22Rv1 (cell line): ENCODE measurements at regions not wholly inside any gene's neighbourhood (a gene's known extent, or its start where the extent isn't known, plus 50 kb on each side); places are given as distances from the start of the nearest gene placed in this dataset.

Source experiments
- H3K27ac ChIP-seq: fragments of 450-650 bp; 2 replicates; pipeline ENCODE4 v1.5.1; 2017
- CTCF ChIP-seq: fragments of 450-650 bp; IDR thresholded peaks from 2 replicates; pipeline ENCODE4 v1.5.1; 2017; ENCODE audit warnings: mild to moderate bottlenecking
- ZFX ChIP-seq: fragments of 450-650 bp; IDR thresholded peaks from 2 replicates; pipeline ENCODE4 v1.6.1; 2017; ENCODE audit warnings: antibody characterized with exemption, borderline replicate concordance

GRCh38 chrX:142068365-142068764 lies 136.7 kb downstream of the MAGEC2 start:
- no peak for TF ChIP-seq ZFX
- TF ChIP-seq CTCF, result no peak
- no peak overlapping the region for H3K27ac ChIP-seq

DNA sequence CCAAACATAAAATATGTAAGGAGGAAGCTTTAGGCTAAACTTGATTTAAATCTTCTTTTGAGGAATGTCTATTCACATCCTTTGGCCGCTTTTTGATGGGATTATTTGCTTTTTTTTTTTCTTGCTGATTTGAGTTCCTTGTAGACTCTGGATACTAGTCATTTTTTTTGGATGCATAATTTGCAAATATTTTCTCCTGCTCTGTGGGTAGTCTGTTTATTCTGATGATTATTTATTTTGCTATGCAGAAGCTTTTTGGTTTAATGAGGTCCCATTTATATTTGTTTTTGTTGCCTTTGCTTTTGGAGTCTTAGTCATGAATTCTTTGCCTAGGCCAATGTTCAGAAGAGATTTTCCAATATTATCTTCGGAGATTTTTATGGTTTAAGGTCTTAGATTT lies 144.9 kb downstream of the MAGEC2 start:
- H3K27ac ChIP-seq, result no peak overlapping the region
- TF ChIP-seq CTCF (no peak), ZFX (no peak)

- no peak for TF ChIP-seq ZFX
- no peak for TF ChIP-seq CTCF
- no peak overlapping the region for H3K27ac ChIP-seq
Observed at GRCh38 chrX:142054094-142054493, 150.4 kb downstream of the MAGEC1 start.

DNA sequence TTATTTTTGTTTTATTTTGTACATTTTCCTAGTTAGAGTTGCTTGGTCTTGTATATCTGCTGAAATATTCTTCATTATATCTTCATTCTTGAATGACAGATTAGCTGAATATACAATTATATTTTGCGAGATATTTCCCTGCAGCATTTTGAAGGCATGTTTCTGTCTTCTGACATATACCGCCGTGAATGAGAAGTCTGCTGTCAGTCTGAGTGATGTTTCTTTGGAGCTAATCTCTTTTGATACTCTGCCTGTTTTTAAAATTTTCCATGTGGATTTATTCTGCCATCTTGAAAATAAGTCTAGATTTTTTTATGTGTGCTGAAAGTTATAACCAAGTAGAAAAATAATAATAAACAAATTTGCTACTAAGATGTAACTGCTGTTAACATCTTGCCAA lies 148.5 kb downstream of the MAGEC1 start:
- H3K27ac ChIP-seq, result no peak overlapping the region
- TF ChIP-seq ZFX (no peak), CTCF (no peak)

DNA sequence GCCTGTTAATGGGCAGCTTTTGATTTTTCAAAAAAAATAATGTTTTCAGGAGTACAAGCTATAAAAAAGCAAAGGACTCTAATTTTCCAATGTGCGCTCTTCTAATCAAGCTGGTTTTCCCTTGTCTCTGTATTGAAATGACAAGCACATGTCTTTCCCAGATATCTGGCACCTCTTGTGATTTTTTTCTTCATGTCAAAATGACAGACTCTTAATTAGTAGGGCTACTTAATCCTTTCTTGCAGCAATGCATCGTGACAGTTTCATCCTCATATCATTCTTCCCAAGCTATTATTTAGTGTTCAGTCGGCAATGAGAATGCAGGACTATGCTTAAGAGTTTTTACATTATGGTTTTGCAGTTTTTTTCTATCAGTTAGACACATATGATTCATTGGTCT lies 139.5 kb downstream of the MAGEC1 start:
- no peak overlapping the region for H3K27ac ChIP-seq
- TF ChIP-seq CTCF (no peak), ZFX (no peak)

DNA sequence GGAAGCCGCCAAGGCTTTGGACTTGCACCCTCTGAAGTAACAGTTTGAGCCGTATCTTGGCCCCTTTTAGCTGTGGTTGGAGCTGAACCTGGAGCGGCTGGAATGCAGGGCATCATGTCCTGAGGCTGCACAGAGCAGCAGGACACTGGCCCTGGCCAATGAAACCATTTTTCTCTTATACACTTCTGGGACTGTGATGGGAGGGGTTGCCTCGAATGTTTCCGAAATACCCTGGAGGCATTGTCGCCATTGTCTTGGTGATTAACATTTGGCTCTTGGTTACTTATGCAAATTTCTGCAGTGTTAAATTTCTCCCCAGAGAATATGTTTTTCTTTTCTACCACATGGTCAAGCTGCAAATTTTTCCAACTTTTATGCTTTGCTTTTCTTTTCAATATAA lies 137.2 kb downstream of the MAGEC1 start:
- no peak overlapping the region for H3K27ac ChIP-seq
- TF ChIP-seq CTCF (no peak), ZFX (no peak)

GRCh38 chrX:142036116-142036515 lies 132.4 kb downstream of the MAGEC1 start:
- TF ChIP-seq CTCF (no peak), ZFX (no peak)
- H3K27ac ChIP-seq, result no peak overlapping the region
